RWPE2 (cell line): ENCODE measurements at regions not wholly inside any gene's neighbourhood (a gene's known extent, or its start where the extent isn't known, plus 50 kb on each side); places are given as distances from the start of the nearest gene placed in this dataset.

Experiments
- ATAC-seq: fragments of 200-7000 bp; cut with Tn5 transposase; 3 replicates; pipeline ENCODE4 v1.9.1; 2021; ENCODE audit warnings: low read depth
- DNase-seq: peaks from one replicate; pipeline ENCODE4 v3.0.0-alpha.2; 2020; ENCODE audit warnings: low spot score
- H3K27ac ChIP-seq: fragments of 450-650 bp; 2 replicates; pipeline ENCODE4 v1.5.1; 2017; ENCODE audit warnings: mild to moderate bottlenecking; ENCODE audit not compliant: poor library complexity, severe bottlenecking
- H3K27me3 ChIP-seq: fragments of 250-450 bp; sonication (Bioruptor Pico); 2 replicates; pipeline ENCODE4 v1.5.1; 2021; ENCODE audit warnings: mild to moderate bottlenecking, moderate library complexity; ENCODE audit not compliant: insufficient read depth, poor library complexity, severe bottlenecking
- H3K36me3 ChIP-seq: fragments of 250-450 bp; sonication (Bioruptor Pico); 2 replicates; pipeline ENCODE4 v1.5.1; 2020; ENCODE audit warnings: low read depth, mild to moderate bottlenecking, moderate library complexity
- H3K4me1 ChIP-seq: fragments of 250-450 bp; sonication (Bioruptor Pico); 2 replicates; pipeline ENCODE4 v1.5.1; 2021; ENCODE audit warnings: mild to moderate bottlenecking, moderate library complexity; ENCODE audit not compliant: insufficient read depth, poor library complexity, severe bottlenecking
- H3K4me3 ChIP-seq: fragments of 250-450 bp; sonication (Bioruptor Pico); 2 replicates; pipeline ENCODE4 v1.5.1; 2021; ENCODE audit warnings: mild to moderate bottlenecking, moderate library complexity; ENCODE audit not compliant: severe bottlenecking
- H3K9me3 ChIP-seq: fragments of 250-450 bp; sonication (Bioruptor Pico); 2 replicates; pipeline ENCODE4 v1.5.1; 2021; ENCODE audit warnings: mild to moderate bottlenecking, moderate library complexity; ENCODE audit not compliant: severe bottlenecking
- CTCF ChIP-seq: fragments of 450-650 bp; IDR thresholded peaks from one replicate; pipeline ENCODE4 v1.5.1; 2017; ENCODE audit warnings: mild to moderate bottlenecking, moderate library complexity; ENCODE audit not compliant: poor library complexity, severe bottlenecking

DNA sequence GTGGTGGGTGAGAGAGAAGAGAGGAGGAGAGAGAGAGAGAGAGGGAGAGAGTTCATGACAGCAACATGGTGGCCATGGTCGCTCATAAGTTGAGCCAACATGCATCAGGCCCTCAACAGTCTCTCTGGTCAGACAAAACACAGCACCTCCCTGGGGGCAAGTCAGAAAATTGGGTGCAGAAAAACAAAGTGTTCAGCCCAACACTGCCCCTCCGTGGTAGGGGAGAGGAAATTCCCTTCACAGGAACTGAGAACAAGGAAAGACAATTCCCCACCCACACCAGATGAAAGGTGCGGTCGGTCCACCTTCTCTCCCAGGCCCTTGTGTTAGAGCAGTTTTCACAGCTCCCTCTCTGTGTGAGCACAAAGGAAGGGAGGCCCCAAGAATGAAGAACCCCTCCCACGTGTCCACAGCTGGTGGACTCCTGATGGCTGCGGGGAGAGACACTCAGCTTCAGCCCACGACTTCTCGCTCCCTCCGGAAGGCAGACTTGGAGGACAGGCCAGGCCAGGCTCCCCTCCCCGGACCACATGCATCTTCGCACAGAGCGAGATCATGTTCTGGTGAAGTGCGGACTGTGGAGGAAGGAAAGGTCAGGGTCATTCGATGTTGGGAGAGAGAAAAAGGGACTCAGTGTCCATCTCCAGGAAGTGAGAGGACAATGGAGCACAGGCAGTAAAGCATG, 181.7 kb downstream of the ANAPC1 start:
- no peak overlapping the region for H3K4me3 ChIP-seq
- TF ChIP-seq CTCF, result peak; percentile 33
- H3K4me1 ChIP-seq, result peaks cover 50% of the 10 kb centered on the region
- H3K27me3 ChIP-seq, result no peaks in the 10 kb centered on the region
- no peak for ATAC-seq
- H3K27ac ChIP-seq, result no peak overlapping the region
- no peaks in the 10 kb centered on the region for H3K36me3 ChIP-seq
- no peaks in the 10 kb centered on the region for H3K9me3 ChIP-seq
- DNase-seq, result no peak

GRCh38 chr2:111702804-111703196, 181.2 kb downstream of the ANAPC1 start:
- H3K9me3 ChIP-seq, result no peaks in the 10 kb centered on the region
- no peak overlapping the region for H3K4me3 ChIP-seq
- ATAC-seq (no peak), DNase-seq (no peak)
- no peak for TF ChIP-seq CTCF
- no peak overlapping the region for H3K27ac ChIP-seq
- H3K27me3 ChIP-seq, result no peaks in the 10 kb centered on the region
- no peaks in the 10 kb centered on the region for H3K36me3 ChIP-seq
- peaks cover 50% of the 10 kb centered on the region for H3K4me1 ChIP-seq

- ATAC-seq (no peak), DNase-seq (no peak)
- no peak for TF ChIP-seq CTCF
- Histone ChIP-seq H3K4me3 (no peak overlapping the region), H3K9me3 (no peaks in the 10 kb centered on the region), H3K4me1 (peaks cover 41% of the 10 kb centered on the region), H3K27ac (no peak overlapping the region), H3K36me3 (no peaks in the 10 kb centered on the region), H3K27me3 (no peaks in the 10 kb centered on the region)
Measured at GRCh38 chr2:111703759-111704158, 180.2 kb downstream of the ANAPC1 start.

DNA sequence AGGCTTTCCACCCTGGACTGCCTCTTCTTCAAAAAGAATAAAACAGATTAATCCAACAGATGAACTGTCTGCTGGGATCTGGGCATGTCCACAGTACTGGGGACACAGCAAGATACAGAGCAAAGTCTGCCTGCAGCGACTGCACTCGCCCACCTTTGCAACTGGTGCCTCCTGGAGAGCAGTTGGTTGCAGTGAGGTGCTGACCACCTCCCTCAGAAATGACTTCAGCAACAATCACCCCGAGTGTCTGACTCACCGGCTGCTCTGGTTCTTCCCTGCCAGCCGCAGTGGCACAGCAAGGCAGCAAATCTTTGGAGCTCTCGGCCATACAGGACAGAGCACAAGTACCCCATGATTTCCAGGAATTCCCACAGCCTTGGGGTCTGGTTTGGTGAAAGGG, 179.7 kb downstream of the ANAPC1 start:
- H3K36me3 ChIP-seq, result no peaks in the 10 kb centered on the region
- no peaks in the 10 kb centered on the region for H3K27me3 ChIP-seq
- no peak overlapping the region for H3K27ac ChIP-seq
- no peaks in the 10 kb centered on the region for H3K9me3 ChIP-seq
- no peak for DNase-seq
- ATAC-seq, result peak; percentile 83
- peaks cover 39% of the 10 kb centered on the region for H3K4me1 ChIP-seq
- TF ChIP-seq CTCF, result no peak
- H3K4me3 ChIP-seq, result no peak overlapping the region

GRCh38 chr2:111705239-111705638, 178.8 kb downstream of the ANAPC1 start:
- peak overlapping the region; percentile 27 for H3K27ac ChIP-seq
- ATAC-seq, result no peak
- H3K9me3 ChIP-seq, result no peaks in the 10 kb centered on the region
- no peaks in the 10 kb centered on the region for H3K36me3 ChIP-seq
- DNase-seq, result no peak
- H3K27me3 ChIP-seq, result no peaks in the 10 kb centered on the region
- no peak for TF ChIP-seq CTCF
- H3K4me3 ChIP-seq, result no peak overlapping the region
- peaks cover 31% of the 10 kb centered on the region for H3K4me1 ChIP-seq
